ENCODE measurements at regions not wholly inside any gene's neighbourhood (a gene's known extent, or its start where the extent isn't known, plus 50 kb on each side); places are given as distances from the start of the nearest gene placed in this dataset.

GRCh38 chr4:13174926-13175325 lies 309.2 kb downstream of the RAB28 start:
- no peak for TF ChIP-seq RXRA (IDR thresholded peaks at IDR 0.05)
- no peak for TF ChIP-seq CTCF (IDR thresholded peaks at IDR 0.05; ENCODE audit: low read depth, low read length, missing input control)
- no peak for TF ChIP-seq GABPA (IDR thresholded peaks at IDR 0.05 in 1 of 2, conservative IDR thresholded peaks at IDR 0.05 in 1 of 2)
- no peak for TF ChIP-seq REST (IDR thresholded peaks at IDR 0.05)
- TF ChIP-seq MAX (IDR thresholded peaks at IDR 0.05), result no peak
- no peak for TF ChIP-seq JUND (IDR thresholded peaks at IDR 0.05)
- no peak for TF ChIP-seq YY1 (IDR thresholded peaks at IDR 0.05)
- no peak for TF ChIP-seq SP1 (IDR thresholded peaks at IDR 0.05)
- no peak for TF ChIP-seq HNF4G (IDR thresholded peaks at IDR 0.05)
- no peak for TF ChIP-seq EGR1 (IDR thresholded peaks at IDR 0.05; ENCODE audit: low read depth in 2 of 2)
- no peak for TF ChIP-seq NR2F2 (IDR thresholded peaks at IDR 0.05)
- no peak for TF ChIP-seq ATF3 (IDR thresholded peaks at IDR 0.05)
- TF ChIP-seq TAF1 (conservative IDR thresholded peaks at IDR 0.05), result no peak
